GM12878 (cell line): ENCODE measurements at regions not wholly inside any gene's neighbourhood (a gene's known extent, or its start where the extent isn't known, plus 50 kb on each side); places are given as distances from the start of the nearest gene placed in this dataset.

ENCODE experiments used
- ATAC-seq: fragments of 200-7000 bp; cut with Tn5 transposase; 3 replicates; pipeline ENCODE4 v1.9.1; 2020; ENCODE audit warnings: mild to moderate bottlenecking, moderate library complexity
- BruUV-seq: library from RNA; stranded (reverse); fragments of 400-500 nt; replicated peaks from 2 replicates; lab custom pipeline; 2021; lab: Mats Ljungman, UMichigan
- CTCF ChIA-PET: fragments of 300-600 bp; sonication (Branson Sonifier 250); formaldehyde crosslinking; extraction: SDS; loops from one replicate; lab custom pipeline; 2021; ENCODE audit warnings: inconsistent platforms; lab: Yijun Ruan, JAX
- POLR2A ChIA-PET: fragments of 350-600 bp; formaldehyde crosslinking; extraction: SDS; loops from one replicate; lab custom pipeline; 2021; ENCODE audit warnings: inconsistent platforms; lab: Charles Lee
- RAD21 ChIA-PET: fragments of 300-600 bp; sonication (Branson Sonifier 250); formaldehyde crosslinking; loops from one replicate; lab custom pipeline; 2023; ENCODE audit warnings: antibody characterized with exemption; ENCODE audit not compliant: unreplicated experiment; lab: Charles Lee
- SMC1A ChIA-PET: fragments of 300-600 bp; sonication (Branson Sonifier 250); formaldehyde crosslinking; loops from one replicate; lab custom pipeline; 2023; ENCODE audit not compliant: unreplicated experiment, uncharacterized antibody; lab: Charles Lee
- DNase-seq: peaks from one replicate; pipeline ENCODE4 v3.0.0-alpha.2; 2011; ENCODE audit warnings: low read depth, low spot score
- FAIRE-seq: peaks from 3 replicates; lab custom pipeline; 2011; peaks lifted over from hg19 to GRCh38; lab: Jason Lieb, UNC
- H2AFZ ChIP-seq: 2 replicates; pipeline ENCODE4 v1.6.0; 2011; ENCODE audit warnings: low read depth, low read length, control low read depth; ENCODE audit not compliant: control insufficient read depth
- H3K27ac ChIP-seq: 2 replicates; pipeline ENCODE4 v1.5.1; 2011; ENCODE audit warnings: control low read depth; ENCODE audit not compliant: control insufficient read depth, insufficient read depth
- H3K27me3 ChIP-seq, 2 experiments: replicated peaks in 1 of 2; 2 replicates each; pipeline versions ENCODE4 v1.6.0 to v1.6.1; 2011; ENCODE audit warnings: low read length in 1 of 2; ENCODE audit not compliant: control insufficient read depth in 2 of 2, insufficient read depth in 2 of 2
- H3K36me3 ChIP-seq, 2 experiments: 2 replicates each; pipeline ENCODE4 v1.5.1; 2011; ENCODE audit warnings: low read length in 1 of 2; ENCODE audit not compliant: control insufficient read depth in 2 of 2, insufficient read depth in 2 of 2
- H3K4me1 ChIP-seq: 2 replicates; pipeline ENCODE4 v1.6.1; 2011; ENCODE audit warnings: mild to moderate bottlenecking, low read length, moderate library complexity, mixed read lengths; ENCODE audit not compliant: control insufficient read depth, insufficient read depth
- H3K4me2 ChIP-seq: 2 replicates; pipeline ENCODE4 v1.6.0; 2011; ENCODE audit warnings: control low read depth; ENCODE audit not compliant: control insufficient read depth, insufficient read depth
- H3K4me3 ChIP-seq: fragments of 200-600 bp; sonication (generic); 2 replicates; pipeline ENCODE4 v1.5.1; 2016
- H3K79me2 ChIP-seq: 2 replicates; pipeline ENCODE4 v1.6.0; 2011; ENCODE audit warnings: low read length; ENCODE audit not compliant: control insufficient read depth, insufficient read depth
- H3K9ac ChIP-seq: 2 replicates; pipeline ENCODE4 v1.8.0; 2011; ENCODE audit warnings: low read length, control low read depth, mixed read lengths; ENCODE audit not compliant: control insufficient read depth, insufficient read depth
- H3K9me3 ChIP-seq: replicated peaks from 3 replicates; pipeline ENCODE4 v1.5.1; 2011; ENCODE audit warnings: mild to moderate bottlenecking, low read length; ENCODE audit not compliant: control insufficient read depth, insufficient read depth
- H4K20me1 ChIP-seq: 2 replicates; pipeline ENCODE4 v1.6.0; 2011; ENCODE audit not compliant: control insufficient read depth, insufficient read depth
- HDGF ChIP-seq: fragments of 450-650 bp; IDR thresholded peaks from 2 replicates; pipeline ENCODE4 v1.6.1; 2016; ENCODE audit warnings: antibody characterized with exemption
- JUNB ChIP-seq: IDR thresholded peaks from 2 replicates; pipeline ENCODE4 v1.6.1; 2016; ENCODE audit warnings: antibody characterized with exemption, mild to moderate bottlenecking
- MEF2A ChIP-seq: IDR thresholded peaks from 2 replicates; pipeline ENCODE4 v1.6.1; 2011; ENCODE audit warnings: low read depth, mild to moderate bottlenecking, low read length, moderate library complexity; ENCODE audit not compliant: insufficient read depth
- NFIC ChIP-seq: IDR thresholded peaks from 2 replicates; pipeline ENCODE4 v1.6.1; 2012; ENCODE audit warnings: low read depth, mild to moderate bottlenecking, inconsistent platforms, low read length, moderate library complexity
- NR2C1 ChIP-seq: fragments of 450-650 bp; IDR thresholded peaks from 2 replicates; pipeline ENCODE4 v1.6.1; 2017; ENCODE audit warnings: antibody characterized with exemption, mild to moderate bottlenecking, moderate library complexity
- PRDM15 ChIP-seq: fragments of 450-650 bp; formaldehyde crosslinking; IDR thresholded peaks from 2 replicates; pipeline ENCODE4 v1.4.0; 2020; ENCODE audit warnings: mild to moderate bottlenecking, moderate library complexity
- SMARCA5 ChIP-seq: fragments of 450-650 bp; IDR thresholded peaks from 2 replicates; pipeline ENCODE4 v1.6.1; 2017; ENCODE audit warnings: mild to moderate bottlenecking
- TCF12 ChIP-seq: IDR thresholded peaks from 2 replicates; pipeline ENCODE4 v1.6.1; 2011; ENCODE audit warnings: low read depth, mild to moderate bottlenecking, low read length
- WGBS: methylation state at CpG from one replicate; pipeline ENCODE4 v1.1.6; 2016; ENCODE audit warnings: low lambda C conversion rate; ENCODE audit not compliant: insufficient replicate concordance, insufficient coverage; ENCODE audit errors: missing lambda C conversion rate; 5-methylcytosine and 5-hydroxymethylcytosine counted together
- in situ Hi-C: fragments of 300-500 bp; cut with MboI; formaldehyde crosslinking; loops from 9 replicates; pipeline ENCODE4 v1.14.3; 2018; ENCODE audit warnings: mixed read lengths
- intact Hi-C: fragments of 100-400 bp; cut with micrococcal nuclease; formaldehyde crosslinking; loops from one replicate; pipeline ENCODE4 v1.14.2; 2022; ENCODE audit not compliant: unreplicated experiment
- TF ChIP-seq, protein P1 (sequence below): IDR thresholded peaks from 2 replicates; pipeline ENCODE4 v1.6.1; 2012; ENCODE audit warnings: low read depth, low read length, improper control_type of control experiment

DNA sequence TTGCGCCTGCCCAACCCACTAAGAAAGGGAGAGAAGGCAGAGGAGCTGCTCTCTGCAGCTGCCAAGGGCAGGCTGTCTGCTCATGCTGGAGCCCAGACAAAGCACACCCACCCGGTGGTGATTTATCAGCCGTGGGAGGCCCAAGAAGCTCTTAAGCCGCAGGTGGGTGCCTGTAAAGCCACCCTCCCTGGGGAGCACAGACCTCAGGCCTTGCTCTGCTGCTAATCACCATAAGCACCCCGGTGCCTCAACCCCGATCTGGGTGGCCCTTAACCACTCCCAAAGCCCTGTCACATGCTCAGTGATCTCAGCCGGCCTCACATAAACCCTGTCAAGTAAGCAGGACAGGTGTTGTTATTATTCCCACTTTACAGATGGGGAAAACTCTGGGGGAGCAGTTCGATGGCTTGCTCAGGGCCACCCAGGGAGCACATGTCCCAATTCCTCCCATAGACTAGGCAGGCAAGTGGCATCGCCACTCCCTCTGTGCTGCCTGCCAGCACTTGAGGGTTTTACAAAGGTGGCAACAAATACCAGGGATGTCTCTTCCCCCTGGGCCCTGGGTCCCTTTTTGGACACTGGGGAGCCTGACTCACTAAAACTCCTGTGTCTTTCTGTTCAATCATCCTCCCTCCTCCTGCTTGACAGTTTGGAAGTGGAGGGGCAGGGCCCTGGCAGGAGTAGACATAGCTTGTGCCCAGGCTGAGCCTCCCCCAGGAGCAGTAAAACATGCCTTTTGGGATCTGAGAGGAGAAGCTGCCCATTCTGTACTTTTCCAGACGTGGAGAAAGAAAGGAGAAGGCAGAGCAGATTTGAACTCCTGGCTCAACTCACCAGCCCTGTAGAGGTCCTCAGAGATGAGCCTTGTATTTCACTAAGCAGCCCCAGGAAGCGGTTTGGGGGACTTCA, 299.3 kb downstream of the SOX9 start (continued):
- TF ChIP-seq PRDM15 (CRISPR knock-in tag) (no peak), NR2C1 (no peak), TCF12 (peak; percentile 96), MEF2A (peak; percentile 68; the same call in 1 of the 2 replicates)

- ATAC-seq (no peak), DNase-seq (no peak), FAIRE-seq (no peak)
- RAD21 ChIA-PET: interaction anchor here (1.0 to 11.4 kb wide), 10 partner anchors 11 to 300 kb away, joined by 3 to 361 read pairs (median 42); partner anchors contain the start of gene SOX9
- H3K27ac ChIP-seq: peak overlapping the region; percentile 95
- no peaks in the 10 kb centered on the region for H4K20me1 ChIP-seq
- H3K4me1 ChIP-seq: peaks cover 64% of the 10 kb centered on the region
- POLR2A ChIA-PET: interaction anchor here (0.6 to 9.6 kb wide), 6 partner anchors 43 to 301 kb away, joined by 3 to 170 read pairs (median 6); no protein-coding TSS in a partner anchor
- intact Hi-C loops: loop anchor here (1.0 to 5.0 kb wide), 4 partner anchors 14 to 300 kb away; no protein-coding TSS in a partner anchor
- peak overlapping the region; percentile 11; the same call in 1 of the 2 replicates for H3K4me3 ChIP-seq
- no peak overlapping the region for H2AFZ ChIP-seq
- in situ Hi-C loops: loop anchor here (5.0 to 25.0 kb wide), 5 partner anchors 97 to 1867 kb away; partner anchors contain the start of gene SOX9
- peaks cover 16% of the 10 kb centered on the region for H3K79me2 ChIP-seq
- peak overlapping the region; percentile 85 for H3K4me2 ChIP-seq
- no peaks in the 10 kb centered on the region for H3K27me3 ChIP-seq
- peak overlapping the region; percentile 76 for H3K9ac ChIP-seq
- SMC1A ChIA-PET: interaction anchor here (1.0 to 12.7 kb wide), 8 partner anchors 14 to 118 kb away, joined by 3 to 335 read pairs (median 30); no protein-coding TSS in a partner anchor
- no peaks in the 10 kb centered on the region; a peak in 1 of 4 replicates for H3K36me3 ChIP-seq
- H3K9me3 ChIP-seq: peaks cover 18% of the 10 kb centered on the region
- BruUV-seq: TSS peak; percentile 47
- CTCF ChIA-PET: interaction anchor here (1.1 to 9.8 kb wide), 8 partner anchors 11 to 300 kb away, joined by 3 to 101 read pairs (median 3); partner anchors contain the start of gene SOX9
- TF ChIP-seq NFIC (0 out of 2 replicates have a peak, but pooled peaks have one; percentile 12), SMARCA5 (0 out of 2 replicates have a peak, but pooled peaks have one; percentile 59), HDGF (0 out of 2 replicates have a peak, but pooled peaks have one; percentile 59), JUNB (no peak)
- TF ChIP-seq, protein P1, sequence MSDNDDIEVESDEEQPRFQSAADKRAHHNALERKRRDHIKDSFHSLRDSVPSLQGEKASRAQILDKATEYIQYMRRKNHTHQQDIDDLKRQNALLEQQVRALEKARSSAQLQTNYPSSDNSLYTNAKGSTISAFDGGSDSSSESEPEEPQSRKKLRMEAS: no peak
- WGBS: 30% methylated on average over 8 of the region's 8 CpGs
Observed at GRCh38 chr17:72420775-72421127, 299.9 kb downstream of the SOX9 start.
